ENCODE measurements at regions not wholly inside any gene's neighbourhood (a gene's known extent, or its start where the extent isn't known, plus 50 kb on each side); places are given as distances from the start of the nearest gene placed in this dataset.

- Histone ChIP-seq H3K9me3 (peaks cover 0 to 6% (median 0%) of the 10 kb centered on the region in 4 donors), H3K4me1 (no peaks in the 10 kb centered on the region), H3K36me3 (no peaks in the 10 kb centered on the region), H3K4me3 (no peak overlapping the region), H3K27me3 (no peaks in the 10 kb centered on the region), H3K27ac (no peak overlapping the region)
- WGBS, 2 donors, result 75 to 79% methylated on average over 2 of the region's 2 CpGs
- intact Hi-C loops (cut with DNase I), result no loop called here
- DNase-seq, result no peak
- TF ChIP-seq EP300 (IDR thresholded peaks at IDR 0.05), result no peak
- no peak for TF ChIP-seq CTCF (IDR thresholded peaks at IDR 0.05)
- TF ChIP-seq POLR2AphosphoS5 (IDR thresholded peaks at IDR 0.05), result no peak
- no peak for TF ChIP-seq POLR2A (IDR thresholded peaks at IDR 0.05)
These were observed 1203.8 kb upstream of the PIK3C3 start for GRCh38 chr18:40751186-40751585.

- H3K36me3 ChIP-seq, result no peaks in the 10 kb centered on the region
- no peaks in the 10 kb centered on the region for H3K9me3 ChIP-seq
- TF ChIP-seq POLR2AphosphoS5 (IDR thresholded peaks at IDR 0.05) (no peak), POLR2A (IDR thresholded peaks at IDR 0.05) (no peak), CTCF (IDR thresholded peaks at IDR 0.05) (no peak), EP300 (IDR thresholded peaks at IDR 0.05) (no peak)
- H3K4me1 ChIP-seq, result no peaks in the 10 kb centered on the region
- DNase-seq, result no peak
- H3K27ac ChIP-seq, result no peak overlapping the region
- 72 to 81% methylated on average over 1 of the region's 1 CpG for WGBS, 2 donors
- H3K4me3 ChIP-seq, result no peak overlapping the region
- no peaks in the 10 kb centered on the region for H3K27me3 ChIP-seq
- intact Hi-C loops (cut with DNase I), result no loop called here
These were observed 1216.0 kb upstream of the PIK3C3 start for GRCh38 chr18:40739029-40739428.

- intact Hi-C loops (cut with DNase I), result no loop called here
- H3K36me3 ChIP-seq, result no peaks in the 10 kb centered on the region
- DNase-seq, result no peak
- no peak overlapping the region for H3K27ac ChIP-seq
- H3K27me3 ChIP-seq, result no peaks in the 10 kb centered on the region
- H3K9me3 ChIP-seq, result no peaks in the 10 kb centered on the region
- no peak overlapping the region for H3K4me3 ChIP-seq
- 87 to 89% methylated on average over 4 of the region's 4 CpGs for WGBS, 2 donors
- TF ChIP-seq POLR2A (IDR thresholded peaks at IDR 0.05) (no peak), CTCF (IDR thresholded peaks at IDR 0.05) (no peak), EP300 (IDR thresholded peaks at IDR 0.05) (no peak), POLR2AphosphoS5 (IDR thresholded peaks at IDR 0.05) (no peak)
- H3K4me1 ChIP-seq, result no peaks in the 10 kb centered on the region
These were observed 1216.6 kb upstream of the PIK3C3 start for GRCh38 chr18:40738321-40738880.

GRCh38 chr18:40708726-40709125 is 1246.3 kb upstream of the PIK3C3 start:
- H3K4me3 ChIP-seq, result no peak overlapping the region
- no peaks in the 10 kb centered on the region for H3K27me3 ChIP-seq
- intact Hi-C loops (cut with DNase I), result no loop called here
- no peaks in the 10 kb centered on the region for H3K4me1 ChIP-seq
- no peak for DNase-seq
- H3K36me3 ChIP-seq, result no peaks in the 10 kb centered on the region
- H3K9me3 ChIP-seq, result no peaks in the 10 kb centered on the region
- no peak overlapping the region for H3K27ac ChIP-seq
- no peak for TF ChIP-seq EP300 (IDR thresholded peaks at IDR 0.05)
- no peak for TF ChIP-seq POLR2AphosphoS5 (IDR thresholded peaks at IDR 0.05)
- TF ChIP-seq POLR2A (IDR thresholded peaks at IDR 0.05), result no peak
- no peak for TF ChIP-seq CTCF (IDR thresholded peaks at IDR 0.05)

- 73 to 83% methylated on average over 1 of the region's 1 CpG for whole genome bisulfite sequencing, 2 donors
- no peaks in the 10 kb centered on the region for H3K27me3 ChIP-seq
- no peaks in the 10 kb centered on the region for H3K36me3 ChIP-seq
- TF ChIP-seq EP300 (IDR thresholded peaks at IDR 0.05) (no peak), POLR2AphosphoS5 (IDR thresholded peaks at IDR 0.05) (no peak), POLR2A (IDR thresholded peaks at IDR 0.05) (no peak), CTCF (IDR thresholded peaks at IDR 0.05) (no peak)
- H3K9me3 ChIP-seq, result no peaks in the 10 kb centered on the region
- no peak for DNase-seq
- no peaks in the 10 kb centered on the region for H3K4me1 ChIP-seq
- H3K27ac ChIP-seq, result no peak overlapping the region
- intact Hi-C loops (cut with DNase I), result no loop called here
- H3K4me3 ChIP-seq, result no peak overlapping the region
These were observed 1247.2 kb upstream of the PIK3C3 start for GRCh38 chr18:40707797-40708196.

All from sigmoid colon (tissue), 6 donors.